OCI-LY3 (cell line): ENCODE measurements at regions not wholly inside any gene's neighbourhood (a gene's known extent, or its start where the extent isn't known, plus 50 kb on each side); places are given as distances from the start of the nearest gene placed in this dataset.

Experiments used
- H2AFZ ChIP-seq: fragments of 200-600, 300-600 bp; shearing (Covaris generic); 2 replicates; pipeline ENCODE4 v1.6.0; 2014; ENCODE audit warnings: antibody characterized with exemption, low read depth, low read length
- H3K27ac ChIP-seq: fragments of 200-600, 300-600 bp; sonication (generic); 2 replicates; pipeline ENCODE4 v1.5.1; 2014; ENCODE audit warnings: mild to moderate bottlenecking, low read length, moderate library complexity, mixed read lengths
- H3K27me3 ChIP-seq: fragments of 200-600, 300-600 bp; sonication (generic); 2 replicates; pipeline ENCODE4 v1.6.1; 2014; ENCODE audit warnings: low read depth, low read length, mixed read lengths
- H3K36me3 ChIP-seq: fragments of 200-600, 300-600 bp; sonication (generic); replicated peaks from 2 replicates; pipeline ENCODE3; 2014; ENCODE audit warnings: low read depth, low read length, mixed read lengths
- H3K4me1 ChIP-seq: fragments of 300-600, 200-600 bp; sonication (generic); 2 replicates; pipeline ENCODE4 v1.6.1; 2014; ENCODE audit warnings: low read length, mixed read lengths
- H3K4me2 ChIP-seq: fragments of 200-600, 300-600 bp; sonication (generic); 2 replicates; pipeline ENCODE4 v1.6.1; 2014; ENCODE audit warnings: low read length, mixed read lengths
- H3K4me3 ChIP-seq: fragments of 300-600, 200-600 bp; sonication (generic); 2 replicates; pipeline ENCODE4 v1.5.1; 2014; ENCODE audit warnings: antibody characterized with exemption, mild to moderate bottlenecking, low read length, moderate library complexity
- H3K79me2 ChIP-seq: fragments of 300-600, 200-600 bp; shearing (Covaris generic); 2 replicates; pipeline ENCODE4 v1.6.1; 2014; ENCODE audit warnings: mild to moderate bottlenecking, low read length, mixed read lengths
- H3K9ac ChIP-seq: fragments of 300-600, 200-600 bp; shearing (Covaris generic); 2 replicates; pipeline ENCODE4 v1.6.0; 2014; ENCODE audit warnings: mild to moderate bottlenecking, low read length, moderate library complexity
- H3K9me3 ChIP-seq: fragments of 200-600, 300-600 bp; shearing (Covaris generic); 2 replicates; pipeline ENCODE4 v1.6.1; 2014; ENCODE audit warnings: low read length, mixed read lengths; ENCODE audit not compliant: insufficient read depth
- H4K20me1 ChIP-seq: fragments of 200-600, 300-600 bp; sonication (generic); 2 replicates; pipeline ENCODE4 v1.6.1; 2016; ENCODE audit warnings: low read length, mixed read lengths; ENCODE audit not compliant: insufficient read depth
- CTCF ChIP-seq: fragments of 200-600, 300-600 bp; sonication (generic); IDR thresholded peaks from 2 replicates; pipeline ENCODE4 v1.5.1; 2014; ENCODE audit warnings: antibody characterized with exemption, low read length, low read depth
- EZH2phosphoT487 ChIP-seq: fragments of 200-600 bp; shearing (Covaris generic); IDR thresholded peaks from 2 replicates; pipeline ENCODE4 v1.6.1; 2018; ENCODE audit warnings: antibody characterized with exemption, mixed run types, low read depth

GRCh38 chr4:178233906-178234305, 791.7 kb upstream of the AGA start:
- Histone ChIP-seq H3K4me3 (no peak overlapping the region), H3K4me2 (no peak overlapping the region), H3K4me1 (no peaks in the 10 kb centered on the region), H3K36me3 (no peaks in the 10 kb centered on the region), H4K20me1 (no peaks in the 10 kb centered on the region), H3K9ac (no peak overlapping the region), H3K79me2 (no peaks in the 10 kb centered on the region), H2AFZ (no peak overlapping the region), H3K27ac (no peak overlapping the region), H3K27me3 (no peaks in the 10 kb centered on the region), H3K9me3 (no peaks in the 10 kb centered on the region)
- TF ChIP-seq CTCF (no peak), EZH2phosphoT487 (no peak)

- H3K27me3 ChIP-seq: no peaks in the 10 kb centered on the region
- no peaks in the 10 kb centered on the region for H3K4me1 ChIP-seq
- H3K9ac ChIP-seq: no peak overlapping the region
- H3K4me3 ChIP-seq: no peak overlapping the region
- TF ChIP-seq EZH2phosphoT487 (no peak), CTCF (no peak)
- no peak overlapping the region for H3K4me2 ChIP-seq
- no peak overlapping the region for H3K27ac ChIP-seq
- H4K20me1 ChIP-seq: no peaks in the 10 kb centered on the region
- no peaks in the 10 kb centered on the region for H3K9me3 ChIP-seq
- H3K36me3 ChIP-seq: no peaks in the 10 kb centered on the region
- H3K79me2 ChIP-seq: no peaks in the 10 kb centered on the region
- H2AFZ ChIP-seq: no peak overlapping the region
Measured at GRCh38 chr4:178240891-178241290, 798.7 kb upstream of the AGA start.

DNA sequence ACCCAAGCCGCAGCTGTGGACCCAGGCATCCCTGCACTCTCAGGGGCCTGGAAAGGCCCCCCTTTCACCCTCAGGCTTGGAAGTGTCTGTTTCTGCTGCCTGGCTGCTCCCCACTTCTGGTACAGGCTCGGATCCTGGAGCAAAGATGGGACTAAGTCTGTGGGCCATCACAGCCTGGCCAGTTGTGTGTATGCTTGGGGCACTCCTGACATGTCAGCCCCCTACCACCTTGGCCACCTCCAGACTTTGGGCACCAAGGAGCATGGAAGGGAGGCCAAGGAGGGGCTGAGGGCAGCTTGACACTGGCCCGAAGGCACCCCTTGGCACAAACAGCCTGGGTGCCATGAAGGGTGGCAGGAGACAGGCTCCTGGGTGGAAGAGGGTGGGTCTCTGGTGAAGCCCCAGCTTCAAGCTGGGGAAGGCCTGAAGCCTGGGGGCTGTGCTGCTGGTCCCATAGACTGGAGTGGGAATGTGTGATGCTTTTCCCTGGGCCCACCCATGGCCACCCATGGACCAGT, 799.4 kb upstream of the AGA start:
- H3K9ac ChIP-seq: no peak overlapping the region
- no peak overlapping the region for H3K4me2 ChIP-seq
- no peaks in the 10 kb centered on the region for H4K20me1 ChIP-seq
- no peak overlapping the region for H3K27ac ChIP-seq
- H2AFZ ChIP-seq: no peak overlapping the region
- no peaks in the 10 kb centered on the region for H3K4me1 ChIP-seq
- no peaks in the 10 kb centered on the region for H3K9me3 ChIP-seq
- no peak overlapping the region for H3K4me3 ChIP-seq
- no peaks in the 10 kb centered on the region for H3K36me3 ChIP-seq
- TF ChIP-seq EZH2phosphoT487: no peak
- TF ChIP-seq CTCF: no peak
- no peaks in the 10 kb centered on the region for H3K27me3 ChIP-seq
- no peaks in the 10 kb centered on the region for H3K79me2 ChIP-seq

- no peak overlapping the region for H3K4me3 ChIP-seq
- H3K79me2 ChIP-seq: no peaks in the 10 kb centered on the region
- TF ChIP-seq CTCF (no peak), EZH2phosphoT487 (no peak)
- no peak overlapping the region for H3K4me2 ChIP-seq
- no peaks in the 10 kb centered on the region for H4K20me1 ChIP-seq
- no peaks in the 10 kb centered on the region for H3K36me3 ChIP-seq
- no peak overlapping the region for H3K27ac ChIP-seq
- no peaks in the 10 kb centered on the region for H3K27me3 ChIP-seq
- no peak overlapping the region for H2AFZ ChIP-seq
- H3K9ac ChIP-seq: no peak overlapping the region
- H3K4me1 ChIP-seq: no peaks in the 10 kb centered on the region
- H3K9me3 ChIP-seq: no peaks in the 10 kb centered on the region
Measured at GRCh38 chr4:178242655-178243054, 800.4 kb upstream of the AGA start.
